HEK293 (cell line): ENCODE measurements at regions not wholly inside any gene's neighbourhood (a gene's known extent, or its start where the extent isn't known, plus 50 kb on each side); places are given as distances from the start of the nearest gene placed in this dataset.

Experiments used
- CTCF ChIA-PET: fragments of 350-600 bp; formaldehyde crosslinking; extraction: SDS; loops from one replicate; lab custom pipeline; 2021; ENCODE audit warnings: antibody characterized with exemption; lab: Yijun Ruan, JAX
- POLR2A ChIA-PET: fragments of 300-600 bp; formaldehyde crosslinking; extraction: SDS; loops from one replicate; lab custom pipeline; 2020; ENCODE audit warnings: antibody characterized with exemption, inconsistent platforms; lab: Yijun Ruan, JAX
- H3K27ac ChIP-seq: fragments of 200-500 bp; sonication (Bioruptor generic); 2 replicates; pipeline ENCODE4 v1.5.1; 2014; ENCODE audit warnings: low read depth, low read length, control low read depth, inconsistent platforms; ENCODE audit errors: extremely low read depth
- H3K36me3 ChIP-seq, 2 experiments: fragments of 200-500 bp in 1 of 2; sonication (Bioruptor generic) in 1 of 2; 1 replicate in 1 of 2; 2 replicates in 1 of 2; pipeline ENCODE4 v1.5.1; 2014 to 2017; ENCODE audit warnings: inconsistent platforms in 2 of 2, low read length in 2 of 2; ENCODE audit not compliant: control insufficient read depth in 2 of 2, insufficient read depth in 1 of 2
- H3K4me1 ChIP-seq: fragments of 200-500 bp; sonication (Bioruptor generic); 2 replicates; pipeline ENCODE4 v1.5.1; 2014; ENCODE audit warnings: mild to moderate bottlenecking, low read length, inconsistent platforms; ENCODE audit not compliant: control insufficient read depth, insufficient read depth
- H3K4me3 ChIP-seq: 2 replicates; pipeline ENCODE4 v1.5.1; 2011; ENCODE audit warnings: low read depth, mild to moderate bottlenecking, control low read depth, low read length, moderate library complexity
- H3K9me3 ChIP-seq: fragments of 200-500 bp; sonication (Bioruptor generic); 2 replicates; pipeline ENCODE4 v1.5.1; 2014; ENCODE audit warnings: low read depth, low read length, inconsistent platforms; ENCODE audit not compliant: control insufficient read depth, insufficient read depth
- BCL11A ChIP-seq: fragments of 450-650 bp; formaldehyde crosslinking; IDR thresholded peaks from 2 replicates; pipeline ENCODE4 v1.5.1; 2016; ENCODE audit warnings: low read depth, missing biosample characterization, missing genetic modification characterization
- GLI2 ChIP-seq: fragments of 450-650 bp; formaldehyde crosslinking; IDR thresholded peaks from 2 replicates; pipeline ENCODE4; 2017; ENCODE audit warnings: missing biosample characterization, missing genetic modification characterization, low read depth, borderline replicate concordance
- KLF10 ChIP-seq: fragments of 450-650 bp; IDR thresholded peaks from 2 replicates; pipeline ENCODE4 v1.5.1; 2018; ENCODE audit warnings: missing biosample characterization, mild to moderate bottlenecking, missing genetic modification characterization
- KLF8 ChIP-seq: fragments of 450-650 bp; formaldehyde crosslinking; IDR thresholded peaks from 2 replicates; pipeline ENCODE4 v1.5.1; 2016; ENCODE audit warnings: missing biosample characterization, missing genetic modification characterization
- OSR2 ChIP-seq: fragments of 450-650 bp; formaldehyde crosslinking; IDR thresholded peaks from 2 replicates; pipeline ENCODE4 v1.5.1; 2016; ENCODE audit warnings: missing biosample characterization, missing genetic modification characterization
- OVOL3 ChIP-seq: fragments of 450-650 bp; formaldehyde crosslinking; IDR thresholded peaks from 2 replicates; pipeline ENCODE4 v1.5.1; 2016; ENCODE audit warnings: missing biosample characterization, missing genetic modification characterization
- SP7 ChIP-seq: fragments of 450-650 bp; formaldehyde crosslinking; IDR thresholded peaks from 2 replicates; pipeline ENCODE4 v1.5.1; 2016; ENCODE audit warnings: missing biosample characterization, missing genetic modification characterization
- YY1 ChIP-seq: fragments of 450-650 bp; formaldehyde crosslinking; IDR thresholded peaks from 2 replicates; pipeline ENCODE4 v1.5.1; 2018; ENCODE audit warnings: missing biosample characterization, missing genetic modification characterization
- ZFHX2 ChIP-seq: fragments of 450-650 bp; formaldehyde crosslinking; conservative IDR thresholded peaks from 2 replicates; pipeline ENCODE4 v1.5.1; 2016; ENCODE audit warnings: missing biosample characterization, missing genetic modification characterization
- ZIC2 ChIP-seq: fragments of 450-650 bp; formaldehyde crosslinking; IDR thresholded peaks from 2 replicates; pipeline ENCODE4 v1.5.1; 2016; ENCODE audit warnings: missing biosample characterization, missing genetic modification characterization
- ZNF214 ChIP-seq: fragments of 450-650 bp; formaldehyde crosslinking; IDR thresholded peaks from 2 replicates; pipeline ENCODE4 v1.5.1; 2017; ENCODE audit warnings: missing biosample characterization, mild to moderate bottlenecking, missing genetic modification characterization, borderline replicate concordance
- ZNF48 ChIP-seq: fragments of 450-650 bp; formaldehyde crosslinking; IDR thresholded peaks from 2 replicates; pipeline ENCODE4 v1.5.1; 2016; ENCODE audit warnings: missing biosample characterization, missing genetic modification characterization
- ZNF521 ChIP-seq: fragments of 450-650 bp; formaldehyde crosslinking; IDR thresholded peaks from 2 replicates; pipeline ENCODE4 v1.5.1; 2017; ENCODE audit warnings: missing biosample characterization, mild to moderate bottlenecking, missing genetic modification characterization
- ZNF549 ChIP-seq: fragments of 450-650 bp; IDR thresholded peaks from 2 replicates; pipeline ENCODE4 v1.5.1; 2018; ENCODE audit warnings: missing biosample characterization, missing genetic modification characterization, mild to moderate bottlenecking, inconsistent platforms, moderate library complexity
- ZNF555 ChIP-seq: fragments of 450-650 bp; formaldehyde crosslinking; conservative IDR thresholded peaks from 2 replicates; pipeline ENCODE4 v1.5.1; 2017; ENCODE audit warnings: missing biosample characterization, mild to moderate bottlenecking, missing genetic modification characterization, inconsistent platforms
- ZNF585B ChIP-seq: fragments of 450-650 bp; formaldehyde crosslinking; IDR thresholded peaks from 2 replicates; pipeline ENCODE4 v1.5.1; 2016; ENCODE audit warnings: missing biosample characterization, missing genetic modification characterization
- ZNF629 ChIP-seq: fragments of 450-650 bp; formaldehyde crosslinking; IDR thresholded peaks from 2 replicates; pipeline ENCODE4 v1.5.1; 2017; ENCODE audit warnings: missing biosample characterization, missing genetic modification characterization
- ZNF658 ChIP-seq: fragments of 450-650 bp; formaldehyde crosslinking; IDR thresholded peaks from 2 replicates; pipeline ENCODE4; 2016; ENCODE audit warnings: missing biosample characterization, missing genetic modification characterization
- ZNF768 ChIP-seq: fragments of 450-650 bp; formaldehyde crosslinking; IDR thresholded peaks from 2 replicates; pipeline ENCODE4 v1.5.1; 2018; ENCODE audit warnings: missing biosample characterization, mild to moderate bottlenecking, missing genetic modification characterization
- ZNF785 ChIP-seq: fragments of 450-650 bp; formaldehyde crosslinking; IDR thresholded peaks from 2 replicates; pipeline ENCODE4 v1.5.1; 2016; ENCODE audit warnings: missing biosample characterization, missing genetic modification characterization
- ZSCAN30 ChIP-seq: fragments of 450-650 bp; IDR thresholded peaks from 2 replicates; pipeline ENCODE4 v1.5.1; 2018; ENCODE audit warnings: missing biosample characterization, mild to moderate bottlenecking, missing genetic modification characterization, moderate library complexity
- TF ChIP-seq, protein P1 (sequence below): sonication (generic); formaldehyde crosslinking; IDR thresholded peaks from 2 replicates; pipeline ENCODE4 v1.8.1; 2022; ENCODE audit warnings: mild to moderate bottlenecking, moderate library complexity, missing genetic modification reagents
- TF ChIP-seq, protein P2 (sequence below): fragments of 450-650 bp; formaldehyde crosslinking; IDR thresholded peaks from 2 replicates; pipeline ENCODE4 v1.5.1; 2016; ENCODE audit warnings: missing biosample characterization, missing genetic modification characterization, low read depth
- TF ChIP-seq, protein P3 (sequence below): fragments of 450-650 bp; formaldehyde crosslinking; IDR thresholded peaks from 2 replicates; pipeline ENCODE4 v1.5.1; 2016; ENCODE audit warnings: missing biosample characterization, missing genetic modification characterization

- TF ChIP-seq OSR2 (tag by site-specific recombination) (peak; percentile 96), ZFHX2 (tag by site-specific recombination) (no peak), ZNF585B (tag by site-specific recombination) (no peak), YY1 (tag by site-specific recombination) (0 out of 2 replicates have a peak, but pooled peaks have one; percentile 36), OVOL3 (tag by site-specific recombination) (peak; percentile 80; the same call in 1 of the 2 replicates), SP7 (tag by site-specific recombination) (peak; percentile 99), ZNF658 (tag by site-specific recombination) (no peak), BCL11A (tag by site-specific recombination) (peak; percentile 79), ZIC2 (tag by site-specific recombination) (peak; percentile 75), KLF8 (tag by site-specific recombination) (peak; percentile 83; the same call in 1 of the 2 replicates), GLI2 (tag by site-specific recombination) (peak; percentile 27; the same call in 1 of the 2 replicates), KLF10 (tag by site-specific recombination) (peak; percentile 61), ZNF629 (tag by site-specific recombination) (peak; percentile 89)
- TF ChIP-seq, protein P1, sequence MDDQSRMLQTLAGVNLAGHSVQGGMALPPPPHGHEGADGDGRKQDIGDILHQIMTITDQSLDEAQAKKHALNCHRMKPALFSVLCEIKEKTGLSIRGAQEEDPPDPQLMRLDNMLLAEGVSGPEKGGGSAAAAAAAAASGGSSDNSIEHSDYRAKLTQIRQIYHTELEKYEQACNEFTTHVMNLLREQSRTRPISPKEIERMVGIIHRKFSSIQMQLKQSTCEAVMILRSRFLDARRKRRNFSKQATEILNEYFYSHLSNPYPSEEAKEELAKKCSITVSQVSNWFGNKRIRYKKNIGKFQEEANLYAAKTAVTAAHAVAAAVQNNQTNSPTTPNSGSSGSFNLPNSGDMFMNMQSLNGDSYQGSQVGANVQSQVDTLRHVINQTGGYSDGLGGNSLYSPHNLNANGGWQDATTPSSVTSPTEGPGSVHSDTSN (CRISPR knock-in tag), result no peak
- TF ChIP-seq, protein P2, sequence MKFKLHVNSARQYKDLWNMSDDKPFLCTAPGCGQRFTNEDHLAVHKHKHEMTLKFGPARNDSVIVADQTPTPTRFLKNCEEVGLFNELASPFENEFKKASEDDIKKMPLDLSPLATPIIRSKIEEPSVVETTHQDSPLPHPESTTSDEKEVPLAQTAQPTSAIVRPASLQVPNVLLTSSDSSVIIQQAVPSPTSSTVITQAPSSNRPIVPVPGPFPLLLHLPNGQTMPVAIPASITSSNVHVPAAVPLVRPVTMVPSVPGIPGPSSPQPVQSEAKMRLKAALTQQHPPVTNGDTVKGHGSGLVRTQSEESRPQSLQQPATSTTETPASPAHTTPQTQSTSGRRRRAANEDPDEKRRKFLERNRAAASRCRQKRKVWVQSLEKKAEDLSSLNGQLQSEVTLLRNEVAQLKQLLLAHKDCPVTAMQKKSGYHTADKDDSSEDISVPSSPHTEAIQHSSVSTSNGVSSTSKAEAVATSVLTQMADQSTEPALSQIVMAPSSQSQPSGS, result peak; percentile 61
Observed at GRCh38 chr6:113636357-113636824, 220.8 kb upstream of the MARCKS start (continued).

DNA sequence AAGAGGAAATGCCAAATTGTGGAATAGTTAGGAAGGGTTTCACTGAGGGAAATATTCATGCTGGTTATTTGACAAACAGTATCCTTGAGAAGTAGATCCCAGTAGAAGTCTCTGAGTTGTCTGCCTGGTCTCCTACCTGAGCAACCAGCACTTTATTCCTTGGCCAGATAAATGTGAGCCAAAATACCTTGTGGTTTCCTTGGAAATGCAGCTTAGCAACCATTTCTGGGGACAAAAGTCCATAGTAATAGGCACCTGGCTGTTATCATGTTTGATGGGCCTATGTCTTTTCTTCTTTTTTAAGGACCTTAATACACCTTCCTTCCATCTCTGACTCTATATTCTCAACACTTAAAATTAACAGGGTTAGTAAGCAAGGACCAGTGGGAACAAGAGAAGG is 217.1 kb upstream of the MARCKS start:
- Histone ChIP-seq H3K9me3 (no peaks in the 10 kb centered on the region), H3K4me3 (no peak overlapping the region), H3K27ac (no peak overlapping the region), H3K4me1 (peaks cover 15% of the 10 kb centered on the region), H3K36me3 (no peaks in the 10 kb centered on the region)
- ChIA-PET POLR2A (no interaction called here), CTCF (interaction anchor here (1.1 kb wide), 1 partner anchor 13 kb away, joined by 3 read pairs; no protein-coding TSS in a partner anchor)
- no peak for TF ChIP-seq ZNF521 (tag by site-specific recombination)
- TF ChIP-seq ZNF48, result no peak
- TF ChIP-seq ZSCAN30 (tag by site-specific recombination), result no peak
- TF ChIP-seq ZNF555 (tag by site-specific recombination), result no peak
- no peak for TF ChIP-seq ZNF785 (tag by site-specific recombination)
- TF ChIP-seq ZNF768 (tag by site-specific recombination), result no peak
- no peak for TF ChIP-seq ZNF214 (tag by site-specific recombination)
- TF ChIP-seq, protein P3, sequence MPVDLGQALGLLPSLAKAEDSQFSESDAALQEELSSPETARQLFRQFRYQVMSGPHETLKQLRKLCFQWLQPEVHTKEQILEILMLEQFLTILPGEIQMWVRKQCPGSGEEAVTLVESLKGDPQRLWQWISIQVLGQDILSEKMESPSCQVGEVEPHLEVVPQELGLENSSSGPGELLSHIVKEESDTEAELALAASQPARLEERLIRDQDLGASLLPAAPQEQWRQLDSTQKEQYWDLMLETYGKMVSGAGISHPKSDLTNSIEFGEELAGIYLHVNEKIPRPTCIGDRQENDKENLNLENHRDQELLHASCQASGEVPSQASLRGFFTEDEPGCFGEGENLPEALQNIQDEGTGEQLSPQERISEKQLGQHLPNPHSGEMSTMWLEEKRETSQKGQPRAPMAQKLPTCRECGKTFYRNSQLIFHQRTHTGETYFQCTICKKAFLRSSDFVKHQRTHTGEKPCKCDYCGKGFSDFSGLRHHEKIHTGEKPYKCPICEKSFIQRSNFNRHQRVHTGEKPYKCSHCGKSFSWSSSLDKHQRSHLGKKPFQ (tag by site-specific recombination), result no peak
- no peak for TF ChIP-seq ZNF549 (tag by site-specific recombination)
